WTC11 (cell line): ENCODE measurements at regions not wholly inside any gene's neighbourhood (a gene's known extent, or its start where the extent isn't known, plus 50 kb on each side); places are given as distances from the start of the nearest gene placed in this dataset.

ENCODE experiments used
- ATAC-seq: fragments of 200-7000 bp; cut with Tn5 transposase; 2 replicates; pipeline ENCODE4 v1.10.0; 2021; ENCODE audit warnings: mild to moderate bottlenecking, moderate library complexity
- CTCF ChIA-PET: fragments of 300-600 bp; sonication (Branson Sonifier 250); formaldehyde crosslinking; loops from one replicate; lab custom pipeline; 2021; ENCODE audit warnings: antibody characterized with exemption; lab: Charles Lee
- POLR2A ChIA-PET: fragments of 350-600 bp; sonication (Branson Sonifier 250); formaldehyde crosslinking; loops from one replicate; lab custom pipeline; 2021; ENCODE audit warnings: antibody characterized with exemption; lab: Charles Lee
- DNase-seq: peaks from one replicate; pipeline ENCODE4 v3.0.0; 2021; ENCODE audit warnings: low spot score
- H3K27ac Mint-ChIP-seq: 2 replicates; pipeline ENCODE4 v1.8.0; 2021; ENCODE audit warnings: mixed read lengths
- H3K27me3 Mint-ChIP-seq: 2 replicates; pipeline ENCODE4 v1.8.0; 2021; ENCODE audit warnings: low read depth, mild to moderate bottlenecking, moderate library complexity, mixed read lengths
- H3K36me3 Mint-ChIP-seq: 2 replicates; pipeline ENCODE4 v1.8.0; 2021; ENCODE audit warnings: mixed read lengths
- H3K4me1 Mint-ChIP-seq: 2 replicates; pipeline ENCODE4 v1.8.0; 2022; ENCODE audit warnings: mixed read lengths
- H3K4me3 Mint-ChIP-seq: 2 replicates; pipeline ENCODE4 v1.8.0; 2021; ENCODE audit warnings: mild to moderate bottlenecking, moderate library complexity, mixed read lengths
- H3K9me3 Mint-ChIP-seq: 2 replicates; pipeline ENCODE4 v1.8.0; 2021; ENCODE audit warnings: mixed read lengths
- AR ChIP-seq: fragments of 250-450 bp; sonication (Bioruptor Pico); IDR thresholded peaks from 2 replicates; pipeline ENCODE4 v1.9.0; 2021; ENCODE audit warnings: mild to moderate bottlenecking
- CDX4 ChIP-seq: fragments of 250-450 bp; sonication (Bioruptor Pico); IDR thresholded peaks from 2 replicates; pipeline ENCODE4 v1.9.0; 2021; ENCODE audit warnings: moderate library complexity, mild to moderate bottlenecking, inconsistent platforms, borderline replicate concordance
- CREB1 ChIP-seq: sonication (generic); formaldehyde crosslinking; IDR thresholded peaks from 2 replicates; pipeline ENCODE4 v1.8.0; 2023; ENCODE audit warnings: mild to moderate bottlenecking, missing genetic modification reagents
- E2F5 ChIP-seq: sonication (generic); formaldehyde crosslinking; IDR thresholded peaks from 2 replicates; pipeline ENCODE4 v1.8.1; 2022; ENCODE audit warnings: mild to moderate bottlenecking, moderate library complexity, missing genetic modification reagents
- FOXJ3 ChIP-seq: sonication (generic); formaldehyde crosslinking; IDR thresholded peaks from 2 replicates; pipeline ENCODE4 v1.9.0; 2021; ENCODE audit warnings: missing genetic modification reagents, mild to moderate bottlenecking, borderline replicate concordance
- GABPB1 ChIP-seq: sonication (generic); formaldehyde crosslinking; IDR thresholded peaks from 2 replicates; pipeline ENCODE4 v1.8.1; 2023; ENCODE audit warnings: mild to moderate bottlenecking, missing genetic modification reagents
- HMGXB4 ChIP-seq: sonication (generic); formaldehyde crosslinking; IDR thresholded peaks from 2 replicates; pipeline ENCODE4 v1.8.1; 2023; ENCODE audit warnings: mild to moderate bottlenecking, moderate library complexity, missing genetic modification reagents
- JUN ChIP-seq: sonication (generic); formaldehyde crosslinking; IDR thresholded peaks from 2 replicates; pipeline ENCODE4 v1.8.0; 2023; ENCODE audit warnings: mild to moderate bottlenecking, missing genetic modification reagents
- MYBL2 ChIP-seq: sonication (generic); formaldehyde crosslinking; IDR thresholded peaks from 2 replicates; pipeline ENCODE4 v1.8.1; 2023; ENCODE audit warnings: mild to moderate bottlenecking, moderate library complexity, missing genetic modification reagents
- NFATC4 ChIP-seq: fragments of 250-450 bp; sonication (Bioruptor Pico); IDR thresholded peaks from 2 replicates; pipeline ENCODE4 v1.9.0; 2021; ENCODE audit warnings: mild to moderate bottlenecking
- NR2C2 ChIP-seq: sonication (generic); formaldehyde crosslinking; IDR thresholded peaks from 2 replicates; pipeline ENCODE4 v1.8.0; 2022; ENCODE audit warnings: mild to moderate bottlenecking, missing genetic modification reagents
- OVOL2 ChIP-seq: fragments of 250-450 bp; sonication (Bioruptor Pico); IDR thresholded peaks from 2 replicates; pipeline ENCODE4 v1.9.0; 2021; ENCODE audit warnings: mild to moderate bottlenecking, borderline replicate concordance
- PRRX2 ChIP-seq: fragments of 250-450 bp; sonication (Bioruptor Pico); IDR thresholded peaks from 2 replicates; pipeline ENCODE4 v1.8.0; 2021; ENCODE audit warnings: mild to moderate bottlenecking
- RELA ChIP-seq: sonication (generic); formaldehyde crosslinking; IDR thresholded peaks from 2 replicates; pipeline ENCODE4 v1.8.1; 2022; ENCODE audit warnings: missing genetic modification reagents, mild to moderate bottlenecking, borderline replicate concordance
- STAT6 ChIP-seq: sonication (generic); formaldehyde crosslinking; conservative IDR thresholded peaks from 2 replicates; pipeline ENCODE4 v1.8.1; 2023; ENCODE audit warnings: mild to moderate bottlenecking, low read depth, missing genetic modification reagents, moderate library complexity
- TEAD1 ChIP-seq: sonication (generic); formaldehyde crosslinking; IDR thresholded peaks from 2 replicates; pipeline ENCODE4 v1.8.0; 2022; ENCODE audit warnings: mild to moderate bottlenecking, missing genetic modification reagents
- ZNF121 ChIP-seq: sonication (generic); formaldehyde crosslinking; IDR thresholded peaks from 2 replicates; pipeline ENCODE4 v1.8.0; 2023; ENCODE audit warnings: missing genetic modification reagents
- ZNF138 ChIP-seq: sonication (generic); formaldehyde crosslinking; conservative IDR thresholded peaks from 2 replicates; pipeline ENCODE4 v1.8.1; 2022; ENCODE audit warnings: mild to moderate bottlenecking, moderate library complexity, missing genetic modification reagents
- ZNF263 ChIP-seq: sonication (generic); formaldehyde crosslinking; IDR thresholded peaks from 2 replicates; pipeline ENCODE4 v1.8.1; 2022; ENCODE audit warnings: low read depth, mild to moderate bottlenecking, moderate library complexity, missing genetic modification reagents
- ZNF425 ChIP-seq: fragments of 250-450 bp; sonication (Bioruptor Pico); conservative IDR thresholded peaks from 2 replicates; pipeline ENCODE4 v1.9.0; 2021; ENCODE audit warnings: mild to moderate bottlenecking
- ZNF512 ChIP-seq: sonication (generic); formaldehyde crosslinking; IDR thresholded peaks from 2 replicates; pipeline ENCODE4 v1.8.1; 2022; ENCODE audit warnings: missing genetic modification reagents, borderline replicate concordance

GRCh38 chr11:92852229-92852628, 117.2 kb upstream of the MTNR1B start (continued):
- TF ChIP-seq ZNF425 (no peak), PRRX2 (CRISPR knock-in tag) (no peak), CREB1 (no peak), STAT6 (CRISPR knock-in tag) (no peak)

GRCh38 chr11:92852946-92853345, 116.5 kb upstream of the MTNR1B start:
- Mint-ChIP-seq H3K27me3 (no peaks in the 10 kb centered on the region; the same call in 1 of the 2 replicates), H3K4me3 (no peak overlapping the region), H3K9me3 (no peaks in the 10 kb centered on the region), H3K27ac (no peak overlapping the region), H3K36me3 (no peaks in the 10 kb centered on the region), H3K4me1 (peaks cover 2% of the 10 kb centered on the region)
- no peak for DNase-seq
- CTCF ChIA-PET: interaction anchor here (1.3 kb wide), 1 partner anchor 9 kb away, joined by 5 read pairs; no protein-coding TSS in a partner anchor
- ATAC-seq: no peak
- POLR2A ChIA-PET: no interaction called here
- no peak for TF ChIP-seq AR (CRISPR knock-in tag)
- no peak for TF ChIP-seq E2F5 (CRISPR knock-in tag)
- no peak for TF ChIP-seq RELA (CRISPR knock-in tag)
- no peak for TF ChIP-seq NFATC4 (CRISPR knock-in tag)
- TF ChIP-seq ZNF263 (CRISPR knock-in tag): no peak
- TF ChIP-seq TEAD1: no peak
- TF ChIP-seq ZNF512 (CRISPR knock-in tag): no peak
- no peak for TF ChIP-seq GABPB1 (CRISPR knock-in tag)
- no peak for TF ChIP-seq JUN (CRISPR knock-in tag)
- TF ChIP-seq MYBL2: no peak
- no peak for TF ChIP-seq ZNF138 (CRISPR knock-in tag)
- TF ChIP-seq NR2C2 (CRISPR knock-in tag): no peak
- TF ChIP-seq FOXJ3: no peak
- TF ChIP-seq OVOL2: no peak
- TF ChIP-seq ZNF425: no peak
- TF ChIP-seq HMGXB4: no peak
- TF ChIP-seq CDX4 (CRISPR knock-in tag): no peak
- TF ChIP-seq ZNF121 (CRISPR knock-in tag): no peak
